GM19438 (cell line): ENCODE measurements at regions not wholly inside any gene's neighbourhood (a gene's known extent, or its start where the extent isn't known, plus 50 kb on each side); places are given as distances from the start of the nearest gene placed in this dataset.

Source experiments
- ATAC-seq: cut with Tn5 transposase; IDR thresholded peaks from one replicate; pipeline ENCODE4 v1.9.1; 2021; ENCODE audit warnings: low read depth; ENCODE audit not compliant: unreplicated experiment

- no peak for ATAC-seq
Measured at GRCh38 chr4:166259081-166259480, 386.0 kb downstream of the TLL1 start.

- ATAC-seq: no peak
Measured at GRCh38 chr4:166274136-166274761, 401.2 kb downstream of the TLL1 start.

GRCh38 chr4:166274775-166275174 is 401.7 kb downstream of the TLL1 start:
- ATAC-seq: no peak

GRCh38 chr4:166277401-166277800 is 404.4 kb downstream of the TLL1 start:
- no peak for ATAC-seq

- ATAC-seq: no peak
Measured at GRCh38 chr4:166277853-166278252, 404.8 kb downstream of the TLL1 start.

GRCh38 chr4:166279261-166279660 is 406.2 kb downstream of the TLL1 start:
- no peak for ATAC-seq

GRCh38 chr4:166280642-166281041 is 407.6 kb downstream of the TLL1 start:
- no peak for ATAC-seq

GRCh38 chr4:166282081-166282770 is 409.2 kb downstream of the TLL1 start:
- no peak for ATAC-seq

GRCh38 chr4:166284221-166284620 is 411.2 kb downstream of the TLL1 start:
- no peak for ATAC-seq

- ATAC-seq: no peak
Measured at GRCh38 chr4:166290426-166290825, 417.4 kb downstream of the TLL1 start.

GRCh38 chr4:166293556-166293955 is 420.5 kb downstream of the TLL1 start:
- no peak for ATAC-seq

GRCh38 chr4:166301266-166301665 is 428.2 kb downstream of the TLL1 start:
- ATAC-seq: no peak

GRCh38 chr4:166308647-166309046 is 435.6 kb downstream of the TLL1 start:
- no peak for ATAC-seq

- no peak for ATAC-seq
Measured at GRCh38 chr4:166309286-166309685, 436.2 kb downstream of the TLL1 start.

GRCh38 chr4:166311169-166311568 is 438.1 kb downstream of the TLL1 start:
- ATAC-seq: no peak

GRCh38 chr4:166312166-166312565 is 439.1 kb downstream of the TLL1 start:
- ATAC-seq: no peak

GRCh38 chr4:166314902-166315301 is 441.9 kb downstream of the TLL1 start:
- no peak for ATAC-seq

GRCh38 chr4:166315721-166316467 is 442.9 kb downstream of the TLL1 start:
- no peak for ATAC-seq

- ATAC-seq: no peak
Measured at GRCh38 chr4:166318810-166319525, 445.9 kb downstream of the TLL1 start.

- no peak for ATAC-seq
Measured at GRCh38 chr4:166323250-166323649, 450.2 kb downstream of the TLL1 start.

- no peak for ATAC-seq
Measured at GRCh38 chr4:166324321-166324720, 451.3 kb downstream of the TLL1 start.
